H54 (cell line): ENCODE measurements at regions not wholly inside any gene's neighbourhood (a gene's known extent, or its start where the extent isn't known, plus 50 kb on each side); places are given as distances from the start of the nearest gene placed in this dataset.

Experiments
- DNase-seq: peaks from one replicate; pipeline ENCODE4 v3.0.0; 2011; ENCODE audit warnings: low spot score, mixed read lengths; ENCODE audit not compliant: insufficient read length
- FAIRE-seq: peaks from 3 replicates; lab custom pipeline; 2011; peaks lifted over from hg19 to GRCh38; lab: Jason Lieb, UNC
- POLR2A ChIP-seq: IDR thresholded peaks from 2 replicates; pipeline ENCODE4 v1.6.1; 2011; ENCODE audit warnings: low read depth, mild to moderate bottlenecking, low read length

- DNase-seq (no peak), FAIRE-seq (no peak)
- no peak for TF ChIP-seq POLR2A
These were observed 506.4 kb upstream of the THBS1 start for GRCh38 chr15:39074341-39074985.

- TF ChIP-seq POLR2A: no peak
- DNase-seq: no peak
- FAIRE-seq: no peak
These were observed 505.6 kb upstream of the THBS1 start for GRCh38 chr15:39075311-39075710.

GRCh38 chr15:39075756-39076341, 505.0 kb upstream of the THBS1 start:
- no peak for TF ChIP-seq POLR2A
- no peak for DNase-seq
- FAIRE-seq: no peak

- no peak for DNase-seq
- TF ChIP-seq POLR2A: no peak
- no peak for FAIRE-seq
These were observed 502.9 kb upstream of the THBS1 start for GRCh38 chr15:39078026-39078425.

- peak; percentile 92 for FAIRE-seq
- TF ChIP-seq POLR2A: no peak
- peak; percentile 15 for DNase-seq
These were observed 501.5 kb upstream of the THBS1 start for GRCh38 chr15:39079296-39079847.

GRCh38 chr15:39083213-39083612, 497.7 kb upstream of the THBS1 start:
- DNase-seq (no peak), FAIRE-seq (no peak)
- TF ChIP-seq POLR2A: no peak

GRCh38 chr15:39084674-39085530, 496.0 kb upstream of the THBS1 start:
- FAIRE-seq (peak; percentile 93), DNase-seq (peak; percentile 4)
- no peak for TF ChIP-seq POLR2A

- DNase-seq: no peak
- FAIRE-seq: no peak
- TF ChIP-seq POLR2A: no peak
These were observed 494.2 kb upstream of the THBS1 start for GRCh38 chr15:39086641-39087040.

GRCh38 chr15:39088156-39088555, 492.7 kb upstream of the THBS1 start:
- FAIRE-seq: no peak
- no peak for DNase-seq
- TF ChIP-seq POLR2A: no peak

- FAIRE-seq (no peak), DNase-seq (no peak)
- TF ChIP-seq POLR2A: no peak
These were observed 488.5 kb upstream of the THBS1 start for GRCh38 chr15:39092354-39092753.

- FAIRE-seq: no peak
- TF ChIP-seq POLR2A: no peak
- no peak for DNase-seq
These were observed 488.1 kb upstream of the THBS1 start for GRCh38 chr15:39092761-39093160.

- no peak for TF ChIP-seq POLR2A
- no peak for FAIRE-seq
- no peak for DNase-seq
These were observed 486.8 kb upstream of the THBS1 start for GRCh38 chr15:39094116-39094515.

- FAIRE-seq: no peak
- no peak for TF ChIP-seq POLR2A
- DNase-seq: no peak
These were observed 485.5 kb upstream of the THBS1 start for GRCh38 chr15:39095218-39095879.
